GM19468 (cell line): ENCODE measurements at regions not wholly inside any gene's neighbourhood (a gene's known extent, or its start where the extent isn't known, plus 50 kb on each side); places are given as distances from the start of the nearest gene placed in this dataset.
"Not testable (repeated sequence)": the region's sequence is repeated elsewhere in the genome, so short reads cannot be mapped to it uniquely, and the experiment has no call there.

Experiments used
- ATAC-seq: cut with Tn5 transposase; IDR thresholded peaks from one replicate; pipeline ENCODE4 v1.9.1; 2021; ENCODE audit warnings: mild to moderate bottlenecking, moderate library complexity, moderate number of reproducible peaks; ENCODE audit not compliant: unreplicated experiment; ENCODE audit errors: extremely low read depth

GRCh38 chr4:149211876-149212275 is 603.8 kb downstream of the IQCM start:
- ATAC-seq = no peak

DNA sequence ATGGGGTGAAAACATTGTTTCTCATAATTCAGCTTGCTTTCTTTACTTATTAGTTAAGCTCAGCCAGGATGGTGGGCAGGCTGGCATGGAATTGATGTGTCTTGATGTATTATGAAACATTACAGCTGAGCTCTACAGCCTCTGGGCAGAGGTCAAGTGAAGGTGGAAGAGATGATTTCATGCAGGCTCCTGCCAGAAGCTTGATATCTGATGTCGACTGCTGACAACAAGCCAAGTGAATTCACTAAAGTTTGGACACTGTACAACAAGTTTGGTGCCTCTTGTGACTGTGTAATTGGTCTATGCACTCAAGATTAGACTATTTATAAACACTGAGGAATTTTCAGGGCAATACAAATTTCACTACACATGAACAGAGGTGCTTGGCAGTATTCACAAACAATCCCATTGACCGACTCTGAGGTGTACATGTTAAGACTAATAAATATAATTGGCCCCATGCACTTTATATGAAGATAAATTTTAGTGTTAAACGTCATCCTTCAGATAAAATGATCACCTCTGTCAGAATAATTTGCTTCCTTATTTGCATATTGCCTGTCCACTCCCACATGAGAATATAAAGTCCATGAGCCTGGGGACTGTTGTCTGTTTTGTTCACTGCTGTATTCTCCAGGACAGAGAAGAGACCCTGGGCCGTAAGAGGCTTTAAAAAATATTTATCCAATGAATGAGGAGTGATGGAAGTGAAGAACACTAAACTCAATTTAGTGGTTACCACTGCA is 612.2 kb downstream of the IQCM start:
- no peak for ATAC-seq

- ATAC-seq = no peak
Observed at GRCh38 chr4:149202117-149202516, 613.5 kb downstream of the IQCM start.

- no peak for ATAC-seq
Observed at GRCh38 chr4:149199594-149199993, 616.0 kb downstream of the IQCM start.

- ATAC-seq = no peak
Observed at GRCh38 chr4:149194061-149194460, 621.6 kb downstream of the IQCM start.

GRCh38 chr4:149187726-149188125 is 627.9 kb downstream of the IQCM start:
- ATAC-seq = no peak

- no peak for ATAC-seq
Observed at GRCh38 chr4:149183638-149184037, 632.0 kb downstream of the IQCM start.

DNA sequence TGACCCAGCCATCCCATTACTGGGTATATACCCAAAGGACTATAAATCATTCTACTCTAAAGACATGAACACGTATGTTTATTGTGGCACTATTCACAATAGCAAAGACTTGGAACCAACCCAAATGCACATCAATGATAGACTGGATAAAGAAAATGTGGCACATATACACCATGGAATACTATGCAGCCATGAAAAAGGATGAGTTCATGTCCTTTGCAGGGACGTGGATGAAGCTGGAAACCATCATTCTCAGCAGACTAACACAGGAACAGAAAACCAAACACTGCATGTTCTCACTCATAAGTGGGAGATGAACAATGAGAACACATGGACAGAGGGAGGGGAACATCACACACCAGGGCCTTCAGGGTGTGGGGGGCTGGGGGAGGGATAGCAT is 634.2 kb downstream of the IQCM start:
- ATAC-seq = not testable (repeated sequence)

DNA sequence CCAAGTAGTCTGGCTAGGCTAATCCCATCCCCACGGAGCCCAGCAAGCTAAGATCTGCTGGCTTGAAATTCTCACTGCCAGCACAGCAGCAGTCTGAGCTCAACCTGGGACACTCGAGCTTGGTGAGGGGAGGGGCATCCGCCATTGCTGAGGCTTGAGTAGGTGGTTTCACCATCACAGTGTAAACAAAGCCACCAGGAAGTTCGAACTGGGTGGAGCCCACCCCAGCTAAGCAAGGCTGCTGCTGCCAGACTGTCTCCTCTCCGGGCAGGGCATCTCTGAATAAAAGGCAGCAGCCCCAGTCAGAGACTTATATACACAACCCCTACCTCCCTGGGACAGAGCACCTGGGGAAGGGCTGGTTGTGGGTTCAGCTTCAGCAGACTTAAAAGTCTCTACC is 639.6 kb downstream of the IQCM start:
- no peak for ATAC-seq

GRCh38 chr4:149175549-149175948 is 640.1 kb downstream of the IQCM start:
- ATAC-seq = no peak

DNA sequence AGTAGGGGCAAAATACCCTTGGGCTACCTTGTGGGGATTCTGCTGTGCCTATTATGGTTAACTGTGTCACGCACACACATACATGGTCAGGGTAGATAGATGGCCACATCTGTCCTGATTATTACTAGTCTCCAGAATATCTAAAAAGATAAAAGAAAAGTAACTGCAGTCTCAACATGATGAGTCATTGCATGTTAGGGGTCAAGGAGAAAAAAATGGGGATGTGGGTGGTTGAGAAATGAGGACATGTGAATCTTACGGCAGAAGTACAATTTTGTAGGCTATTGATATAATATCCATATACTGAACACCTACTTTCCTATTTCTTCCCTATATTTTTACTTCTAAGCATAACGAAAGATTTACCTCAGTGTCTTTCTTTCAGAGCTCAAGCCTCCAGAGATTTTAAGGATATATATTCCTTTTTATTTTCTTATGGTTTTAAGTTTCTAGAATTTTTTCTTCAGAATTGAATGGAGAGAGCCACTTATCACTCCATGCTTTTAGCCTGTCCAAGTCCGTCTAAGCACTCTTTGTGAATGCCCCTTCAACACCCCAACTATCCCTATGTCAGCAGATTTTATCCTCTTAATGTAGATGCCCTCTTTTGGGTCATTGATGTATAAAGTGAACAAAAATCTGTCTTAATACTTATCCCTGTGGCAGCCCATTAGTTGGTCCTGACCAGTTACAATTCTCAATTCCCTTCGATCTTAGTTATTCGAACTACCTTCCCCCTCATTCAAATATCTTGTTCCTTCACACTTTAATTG is 642.2 kb downstream of the IQCM start:
- no peak for ATAC-seq

DNA sequence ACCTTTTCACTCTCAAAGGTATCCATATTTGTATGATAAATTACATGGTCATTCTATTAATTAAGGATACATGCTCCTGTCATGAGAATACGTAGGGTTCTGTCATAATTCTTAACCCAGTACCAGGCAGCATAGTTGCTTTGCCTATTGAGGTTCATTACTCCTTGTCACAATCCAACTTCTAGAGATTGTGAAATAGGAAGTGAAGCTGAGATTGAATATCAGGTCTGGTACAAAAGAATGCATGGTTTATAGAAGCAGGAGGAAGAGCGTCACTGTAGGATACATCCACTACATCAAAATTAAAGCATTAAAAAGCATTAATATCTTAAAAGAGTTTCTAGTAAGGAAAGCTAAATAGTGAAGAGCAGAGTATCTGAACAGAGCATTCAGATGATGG is 647.0 kb downstream of the IQCM start:
- ATAC-seq = no peak

- ATAC-seq = no peak
Observed at GRCh38 chr4:149166876-149167275, 648.8 kb downstream of the IQCM start.

GRCh38 chr4:149166365-149166764 is 649.3 kb downstream of the IQCM start:
- ATAC-seq = no peak

- no peak for ATAC-seq
Observed at GRCh38 chr4:149164282-149164681, 651.4 kb downstream of the IQCM start.

GRCh38 chr4:149161247-149161646 is 654.4 kb downstream of the IQCM start:
- ATAC-seq = no peak

DNA sequence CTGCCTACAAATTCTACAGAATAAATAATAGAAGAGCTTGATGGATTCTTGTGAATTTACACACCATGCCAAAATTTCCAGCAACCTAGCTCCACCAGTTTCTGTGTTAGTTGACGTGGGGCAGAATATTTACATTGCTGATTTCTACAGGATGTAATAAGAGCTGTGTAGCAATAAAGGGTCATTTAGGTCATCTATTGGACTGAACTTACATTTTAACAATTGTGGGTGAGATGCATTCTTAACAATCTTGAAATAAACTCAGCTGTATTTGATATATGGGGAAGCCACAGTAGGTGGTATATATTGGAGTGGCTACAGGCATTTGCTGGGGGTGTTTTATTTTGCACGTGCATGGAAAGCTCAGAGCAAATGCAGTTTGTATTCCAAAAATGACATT is 655.3 kb downstream of the IQCM start:
- ATAC-seq = no peak

DNA sequence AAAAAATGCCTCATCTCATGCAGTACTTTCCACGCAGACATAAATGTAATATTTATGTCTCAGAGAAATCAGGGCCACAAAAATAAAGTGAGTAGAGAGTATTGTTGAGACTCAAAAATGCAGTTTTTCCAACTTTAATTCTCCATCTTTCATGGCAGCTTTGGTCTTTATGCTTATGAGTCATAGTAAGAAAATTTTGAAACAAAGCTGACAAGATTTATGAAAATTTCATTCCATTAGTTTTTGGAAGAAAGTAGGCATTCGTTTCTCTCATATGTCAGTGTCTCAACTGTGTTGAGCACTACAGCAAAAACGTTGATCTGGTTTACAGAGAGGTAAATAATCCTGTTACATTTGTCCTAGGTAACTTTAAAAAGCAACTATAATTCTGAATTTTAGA is 656.8 kb downstream of the IQCM start:
- no peak for ATAC-seq

GRCh38 chr4:149145803-149146202 is 669.8 kb downstream of the IQCM start:
- ATAC-seq = no peak

DNA sequence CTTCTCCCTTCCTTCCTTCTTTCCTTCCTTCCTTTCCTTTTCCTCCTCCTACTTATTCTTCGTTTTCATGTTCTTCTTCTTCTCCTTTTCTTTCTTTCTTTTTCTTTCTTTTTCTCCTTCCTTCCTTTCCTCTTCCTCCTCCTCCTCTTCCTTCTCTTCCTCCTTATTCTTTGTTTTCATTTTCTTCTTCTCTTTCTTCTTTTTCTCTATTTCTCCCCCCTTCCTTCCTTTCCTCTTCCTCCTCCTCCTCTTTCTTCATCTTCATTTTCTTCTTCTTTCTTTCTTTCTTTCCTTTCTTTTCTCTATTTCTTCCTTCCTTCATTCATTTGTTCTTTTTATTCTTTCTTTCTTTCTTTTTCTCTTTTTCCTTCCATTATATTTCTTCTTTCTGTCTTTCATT is 671.6 kb downstream of the IQCM start:
- no peak for ATAC-seq

- no peak for ATAC-seq
Observed at GRCh38 chr4:149141391-149141790, 674.3 kb downstream of the IQCM start.

DNA sequence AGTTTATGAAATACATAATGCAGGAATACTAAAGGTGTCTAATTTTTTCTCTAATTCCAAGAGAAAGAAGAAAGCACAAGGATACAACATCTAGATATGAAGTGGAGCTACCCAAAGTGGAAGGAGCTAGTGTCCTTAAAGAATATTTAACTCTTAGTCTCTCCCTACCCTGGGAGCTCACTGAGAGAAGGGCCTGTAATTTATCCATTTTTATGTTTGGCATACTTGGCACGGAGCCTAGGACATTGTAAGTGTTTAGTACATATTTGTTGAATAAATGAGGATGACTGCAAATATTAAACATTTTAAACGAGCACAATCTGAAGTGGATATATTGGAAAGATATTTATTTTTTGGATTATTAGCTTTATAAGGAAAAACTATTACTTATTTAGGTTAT is 674.8 kb downstream of the IQCM start:
- ATAC-seq = no peak
